ENCODE measurements at regions not wholly inside any gene's neighbourhood (a gene's known extent, or its start where the extent isn't known, plus 50 kb on each side); places are given as distances from the start of the nearest gene placed in this dataset.

DNA sequence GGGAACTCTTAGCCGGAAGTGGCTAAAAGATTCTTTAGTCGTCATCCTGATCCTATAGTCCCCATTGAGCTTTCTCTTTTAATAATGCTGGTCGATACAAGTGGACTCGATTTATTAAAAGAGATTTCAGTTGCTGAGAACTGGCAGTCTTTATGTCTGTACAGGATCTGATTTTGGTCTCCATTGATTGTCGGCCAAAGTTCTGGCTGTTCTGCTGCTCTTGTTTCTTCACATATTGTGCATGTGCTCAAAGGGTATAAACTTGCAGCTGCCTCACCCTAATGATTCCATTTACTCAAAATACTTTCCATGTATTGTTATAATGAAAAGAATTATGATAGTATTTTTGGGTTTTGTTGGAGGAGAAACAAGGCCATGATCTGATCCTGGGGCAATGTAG, 100.7 kb upstream of the CTTNBP2 start:
- TF ChIP-seq, protein P1, sequence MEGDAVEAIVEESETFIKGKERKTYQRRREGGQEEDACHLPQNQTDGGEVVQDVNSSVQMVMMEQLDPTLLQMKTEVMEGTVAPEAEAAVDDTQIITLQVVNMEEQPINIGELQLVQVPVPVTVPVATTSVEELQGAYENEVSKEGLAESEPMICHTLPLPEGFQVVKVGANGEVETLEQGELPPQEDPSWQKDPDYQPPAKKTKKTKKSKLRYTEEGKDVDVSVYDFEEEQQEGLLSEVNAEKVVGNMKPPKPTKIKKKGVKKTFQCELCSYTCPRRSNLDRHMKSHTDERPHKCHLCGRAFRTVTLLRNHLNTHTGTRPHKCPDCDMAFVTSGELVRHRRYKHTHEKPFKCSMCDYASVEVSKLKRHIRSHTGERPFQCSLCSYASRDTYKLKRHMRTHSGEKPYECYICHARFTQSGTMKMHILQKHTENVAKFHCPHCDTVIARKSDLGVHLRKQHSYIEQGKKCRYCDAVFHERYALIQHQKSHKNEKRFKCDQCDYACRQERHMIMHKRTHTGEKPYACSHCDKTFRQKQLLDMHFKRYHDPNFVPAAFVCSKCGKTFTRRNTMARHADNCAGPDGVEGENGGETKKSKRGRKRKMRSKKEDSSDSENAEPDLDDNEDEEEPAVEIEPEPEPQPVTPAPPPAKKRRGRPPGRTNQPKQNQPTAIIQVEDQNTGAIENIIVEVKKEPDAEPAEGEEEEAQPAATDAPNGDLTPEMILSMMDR (IDR thresholded peaks at IDR 0.05; ENCODE audit: insufficient read depth, low read length, poor library complexity, severe bottlenecking), result no peak
- TF ChIP-seq EZH2phosphoT487 (conservative IDR thresholded peaks at IDR 0.05; ENCODE audit: low read length), result no peak
